HG02759 (cell line): ENCODE measurements at regions not wholly inside any gene's neighbourhood (a gene's known extent, or its start where the extent isn't known, plus 50 kb on each side); places are given as distances from the start of the nearest gene placed in this dataset.
"Not testable (repeated sequence)": the region's sequence is repeated elsewhere in the genome, so short reads cannot be mapped to it uniquely, and the experiment has no call there.

Experiments used
- ATAC-seq: cut with Tn5 transposase; IDR thresholded peaks from one replicate; pipeline ENCODE4 v1.9.1; 2021; ENCODE audit warnings: mild to moderate bottlenecking, moderate library complexity; ENCODE audit not compliant: unreplicated experiment

DNA sequence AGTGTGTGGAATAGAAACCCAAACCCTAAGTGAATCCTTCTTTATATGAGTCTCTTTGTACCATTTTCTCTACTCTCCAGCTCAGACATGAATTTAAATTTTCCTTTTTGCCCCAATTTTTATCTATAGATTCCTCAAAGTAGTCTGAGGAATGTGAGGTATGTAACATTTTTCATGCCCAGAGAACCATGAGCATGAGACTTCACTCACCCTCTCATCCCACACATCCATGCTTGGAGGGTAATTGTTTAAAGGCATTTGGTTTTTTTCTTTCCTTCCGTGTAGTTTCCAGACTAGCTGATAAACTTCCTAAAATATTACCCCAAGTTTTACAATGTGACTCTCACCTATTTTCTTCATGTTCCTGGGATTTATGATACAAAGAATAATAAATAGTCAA lies 2056.8 kb upstream of the CELF4 start:
- ATAC-seq = no peak

- no peak for ATAC-seq
Measured at GRCh38 chr18:39620551-39621168, 2055.1 kb upstream of the CELF4 start.

DNA sequence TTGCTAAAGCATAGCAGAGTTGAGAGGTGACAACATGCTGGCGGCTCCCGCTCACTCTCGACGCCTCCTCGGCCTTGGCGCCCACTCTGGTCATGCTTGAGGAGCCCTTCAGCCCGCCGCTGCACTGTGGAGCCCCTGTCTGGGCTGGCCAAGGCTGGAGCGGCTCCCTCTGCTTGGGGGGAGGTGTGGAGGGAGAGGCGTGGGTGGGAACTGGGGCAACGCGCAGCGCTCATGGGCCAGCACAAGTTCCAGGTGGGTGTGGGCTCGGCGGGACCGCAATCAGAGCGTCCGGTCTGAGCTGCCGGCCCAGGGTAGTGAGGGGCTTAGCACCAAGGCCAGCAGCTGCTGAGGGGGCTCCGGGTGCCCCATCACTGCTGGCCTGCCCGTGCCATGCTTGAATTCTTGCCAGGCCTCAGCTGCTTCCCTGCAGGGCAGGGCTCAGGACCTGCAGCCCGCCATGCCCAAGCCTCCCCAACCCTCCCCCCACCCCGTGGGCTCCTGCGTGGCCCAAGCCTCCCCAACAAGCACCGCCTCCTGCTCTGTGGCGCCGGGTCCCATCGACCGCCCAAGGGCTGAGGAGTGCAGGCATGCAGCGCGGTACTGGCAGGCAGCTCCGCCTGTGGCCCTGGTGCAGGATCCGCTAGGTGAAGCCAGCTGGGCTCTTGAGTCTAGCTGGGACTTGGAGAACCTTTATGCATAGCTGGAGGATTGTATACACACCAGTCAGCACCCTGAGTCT lies 2052.8 kb upstream of the CELF4 start:
- ATAC-seq = no peak

DNA sequence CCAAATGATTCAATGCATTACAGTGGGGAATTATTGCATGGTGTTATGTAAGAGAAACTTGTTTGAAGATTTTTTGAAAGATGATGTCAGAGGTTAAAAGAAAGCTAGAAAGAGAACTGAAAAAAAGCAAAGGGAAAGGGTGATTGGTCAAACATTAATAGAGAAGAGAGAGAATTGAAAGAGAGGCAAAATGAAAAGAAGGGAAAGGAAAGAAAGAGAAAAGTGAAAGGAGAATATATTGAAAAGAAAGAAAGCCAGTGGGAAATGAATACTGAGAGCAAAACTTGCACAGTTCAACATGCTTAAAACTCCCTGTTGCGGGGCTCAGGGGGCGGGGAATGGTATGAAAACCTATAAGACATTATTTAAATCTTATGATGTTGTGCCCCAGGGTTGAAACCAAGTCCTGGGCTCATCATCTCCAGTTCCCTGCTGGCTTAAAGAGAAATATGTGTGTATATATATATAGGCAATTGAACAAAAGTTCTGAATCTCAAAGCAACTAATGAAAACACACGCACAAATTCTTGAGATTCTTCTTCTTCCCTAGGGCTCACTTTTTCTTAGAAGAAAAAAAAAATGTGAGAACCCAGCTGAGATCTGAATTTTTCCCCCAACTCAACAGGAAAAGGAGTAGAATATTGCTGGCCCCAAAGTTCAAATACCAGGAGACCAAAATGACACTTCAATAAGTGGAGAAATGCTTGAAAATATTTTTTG lies 2045.9 kb upstream of the CELF4 start:
- no peak for ATAC-seq

DNA sequence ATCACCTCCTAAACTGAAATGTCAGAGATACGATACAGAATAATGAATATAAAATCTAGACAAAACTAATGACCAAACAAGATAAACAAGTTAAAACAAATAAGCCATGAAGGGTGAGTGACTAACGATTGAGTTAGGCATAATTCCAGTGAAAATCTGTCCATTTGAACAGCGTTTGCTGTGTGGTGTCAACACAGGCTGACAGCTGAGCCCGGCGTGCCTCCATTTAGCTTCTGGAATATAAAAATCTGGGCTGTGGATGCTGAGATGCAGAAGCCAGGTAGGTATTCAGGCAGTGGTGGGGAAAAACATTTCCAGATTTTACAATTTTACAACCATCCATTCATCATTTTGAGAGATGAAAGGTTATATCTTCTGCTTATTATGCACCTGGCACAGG lies 2041.4 kb upstream of the CELF4 start:
- no peak for ATAC-seq

GRCh38 chr18:39604836-39605235 lies 2039.2 kb upstream of the CELF4 start:
- ATAC-seq = no peak

DNA sequence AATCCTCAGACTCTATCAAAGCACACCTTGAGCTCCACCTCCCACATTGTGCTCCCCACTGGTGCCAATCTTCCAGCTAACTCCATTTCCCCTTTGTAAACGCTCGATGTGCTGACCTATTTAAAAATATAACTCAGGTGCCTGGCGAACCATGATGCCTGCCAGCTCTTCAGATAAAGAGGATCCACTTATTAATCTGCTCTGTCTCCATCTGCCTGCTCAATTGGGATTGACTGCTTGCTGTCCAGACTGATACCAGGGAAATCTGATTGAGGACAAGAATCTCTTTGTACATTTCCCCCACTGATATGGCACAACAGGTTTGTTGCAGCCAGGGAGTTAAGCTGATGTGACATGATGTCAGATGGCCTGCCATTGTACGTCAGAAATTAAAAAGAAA lies 2036.5 kb upstream of the CELF4 start:
- no peak for ATAC-seq

DNA sequence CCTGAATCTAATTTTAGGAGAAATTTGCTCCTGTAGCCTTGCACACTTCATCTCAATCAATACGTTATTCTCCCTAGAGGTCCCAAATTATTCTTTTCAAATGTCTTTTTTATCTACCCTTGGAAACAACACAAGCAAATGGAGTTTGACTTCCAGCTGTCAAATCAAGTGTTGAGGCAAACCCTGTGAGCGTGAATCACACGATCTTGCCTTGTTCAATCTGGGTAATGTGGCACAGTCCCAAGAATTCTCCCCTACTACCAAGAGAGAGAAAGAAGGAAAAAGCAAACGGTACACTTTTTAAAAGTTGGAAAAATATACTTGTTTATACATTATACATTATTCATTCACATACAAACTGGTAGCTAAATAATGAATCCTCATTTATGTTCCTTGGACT lies 2035.3 kb upstream of the CELF4 start:
- ATAC-seq = no peak

DNA sequence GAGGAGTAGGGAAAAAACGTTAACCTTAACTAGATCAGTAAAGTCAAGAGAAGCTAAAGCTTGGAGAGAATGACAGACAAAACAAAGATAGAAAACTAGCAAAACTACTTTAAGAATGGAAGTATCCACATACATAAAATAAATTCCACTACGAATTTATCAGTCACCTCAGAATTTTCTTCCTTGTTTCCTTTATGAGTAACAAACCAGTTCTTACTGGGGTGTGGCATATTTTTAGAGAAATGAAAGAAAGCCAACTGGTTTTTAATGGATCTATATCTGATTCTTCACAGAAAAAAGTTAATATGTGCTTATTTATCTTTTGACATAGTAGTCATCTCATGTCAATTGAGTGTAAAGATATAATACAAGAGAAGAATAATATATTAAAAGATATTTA lies 2033.7 kb upstream of the CELF4 start:
- no peak for ATAC-seq

DNA sequence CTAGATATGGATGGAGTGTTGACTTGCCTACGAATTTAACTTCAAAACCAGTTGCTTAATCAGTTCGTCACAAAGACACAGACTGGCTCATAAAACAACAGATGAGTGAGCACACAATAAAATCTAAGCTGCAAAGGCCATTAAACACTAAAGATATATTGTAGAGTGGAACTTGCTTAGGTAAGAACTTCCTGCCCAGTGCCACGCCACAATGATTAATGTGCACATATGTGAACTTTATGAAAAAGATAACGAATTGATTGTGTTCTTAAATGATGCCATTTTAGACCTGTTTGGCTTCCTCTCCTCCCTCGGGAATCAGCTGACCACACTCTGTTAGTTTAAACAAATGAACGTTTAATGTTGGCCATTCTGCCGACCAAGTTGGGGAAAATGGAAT lies 2031.3 kb upstream of the CELF4 start:
- ATAC-seq = no peak

DNA sequence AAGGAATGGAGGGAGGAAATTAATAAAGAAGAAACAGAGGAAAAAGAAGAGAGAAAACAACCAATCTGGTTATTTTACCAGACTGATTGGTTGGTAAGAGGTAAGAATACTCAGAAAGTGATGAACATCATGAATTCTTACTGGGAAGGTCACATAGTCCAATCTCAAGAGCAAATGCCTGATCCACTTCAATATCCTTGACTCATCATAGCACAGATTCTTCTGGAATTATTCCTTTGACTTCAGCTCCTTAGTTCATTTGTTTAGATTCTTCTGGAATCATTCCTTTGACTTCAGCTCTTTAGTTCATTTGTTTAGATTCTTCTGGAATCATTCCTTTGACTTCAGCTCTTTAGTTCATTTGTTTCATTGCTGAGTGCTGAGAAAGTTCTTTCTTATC lies 2030.6 kb upstream of the CELF4 start:
- ATAC-seq = no peak

DNA sequence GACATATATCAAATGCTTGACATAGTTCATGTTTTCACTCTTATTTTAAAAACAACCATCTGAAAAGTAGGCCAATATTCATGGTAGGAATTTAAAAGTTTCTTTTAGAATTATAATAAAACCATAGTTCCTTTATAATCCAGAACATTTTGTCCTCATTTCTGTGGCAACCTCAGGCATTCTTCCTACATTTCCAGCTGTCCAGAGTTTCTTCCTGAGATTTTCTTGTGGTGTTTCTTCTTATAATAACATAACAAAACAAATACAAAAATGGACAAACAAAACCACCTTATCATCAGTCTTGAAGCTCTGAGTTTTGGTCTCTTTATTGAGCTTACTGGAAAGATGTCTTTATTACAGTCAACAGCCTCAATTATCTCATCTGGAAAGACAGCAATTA lies 2028.6 kb upstream of the CELF4 start:
- ATAC-seq = no peak

- no peak for ATAC-seq
Measured at GRCh38 chr18:39591649-39592048, 2026.1 kb upstream of the CELF4 start.

- no peak for ATAC-seq
Measured at GRCh38 chr18:39589496-39589895, 2023.9 kb upstream of the CELF4 start.

DNA sequence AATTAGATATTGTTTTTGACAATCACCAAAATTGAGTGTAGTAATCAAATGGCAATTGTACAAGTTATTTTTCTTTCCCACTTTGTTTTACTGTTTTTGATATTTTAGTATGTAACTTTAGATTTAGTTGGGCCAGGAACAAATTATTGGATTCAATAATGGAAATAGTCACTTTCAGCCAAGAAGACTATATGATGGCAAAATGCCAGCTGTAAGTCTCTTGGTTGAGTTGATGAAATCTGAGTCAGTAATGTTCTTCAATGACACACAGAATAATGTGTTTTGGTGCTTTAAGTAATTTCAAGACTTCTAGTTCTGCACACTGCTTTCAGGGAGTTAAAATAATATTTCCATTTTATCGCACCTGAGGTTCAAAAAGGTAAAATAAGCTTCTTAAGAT lies 2022.0 kb upstream of the CELF4 start:
- no peak for ATAC-seq

- no peak for ATAC-seq
Measured at GRCh38 chr18:39586741-39587140, 2021.1 kb upstream of the CELF4 start.

GRCh38 chr18:39574897-39575296 lies 2009.3 kb upstream of the CELF4 start:
- ATAC-seq = no peak

DNA sequence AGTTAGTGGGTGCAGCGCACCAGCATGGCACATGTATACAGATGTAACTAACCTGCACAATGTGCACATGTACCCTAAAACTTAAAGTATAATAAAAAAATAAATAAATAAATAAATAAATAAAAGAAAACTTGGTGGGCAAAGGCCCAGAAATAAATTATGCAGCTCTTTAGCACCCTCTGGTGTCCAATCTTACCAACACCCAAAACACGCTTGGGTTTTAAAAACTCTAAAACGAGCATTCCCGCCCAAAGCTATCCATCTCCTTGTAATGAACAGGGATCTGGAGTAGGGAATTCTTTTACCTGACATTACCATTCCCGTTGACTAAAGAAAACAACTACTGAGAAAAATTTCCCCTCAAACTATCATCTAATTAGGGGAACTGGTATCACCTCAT lies 2005.9 kb upstream of the CELF4 start:
- no peak for ATAC-seq

DNA sequence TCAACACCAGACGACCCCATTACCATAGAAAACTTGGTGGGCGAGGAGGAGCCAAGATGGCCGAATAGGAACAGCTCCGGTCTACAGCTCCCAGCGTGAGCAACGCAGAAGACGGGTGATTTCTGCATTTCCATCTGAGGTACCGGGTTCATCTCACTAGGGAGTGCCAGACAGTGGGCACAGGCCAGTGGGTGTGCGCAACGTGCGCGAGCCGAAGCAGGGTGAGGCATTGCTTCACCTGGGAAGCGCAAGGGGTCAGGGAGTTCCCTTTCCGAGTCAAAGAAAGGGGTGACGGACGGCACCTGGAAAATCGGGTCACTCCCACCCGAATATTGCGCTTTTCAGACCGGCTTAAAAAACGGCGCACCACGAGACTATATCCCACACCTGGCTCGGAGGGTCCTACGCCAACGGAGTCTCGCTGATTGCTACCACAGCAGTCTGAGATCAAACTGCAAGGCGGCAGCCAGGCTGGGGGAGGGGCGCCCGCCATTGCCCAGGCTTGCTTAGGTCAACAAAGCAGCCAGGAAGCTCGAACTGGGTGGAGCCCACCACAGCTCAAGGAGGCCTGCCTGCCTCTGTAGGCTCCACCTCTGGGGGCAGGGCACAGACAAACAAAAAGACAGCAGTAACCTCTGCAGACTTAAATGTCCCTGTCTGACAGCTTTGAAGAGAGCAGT lies 2000.1 kb upstream of the CELF4 start:
- not testable (repeated sequence) for ATAC-seq

DNA sequence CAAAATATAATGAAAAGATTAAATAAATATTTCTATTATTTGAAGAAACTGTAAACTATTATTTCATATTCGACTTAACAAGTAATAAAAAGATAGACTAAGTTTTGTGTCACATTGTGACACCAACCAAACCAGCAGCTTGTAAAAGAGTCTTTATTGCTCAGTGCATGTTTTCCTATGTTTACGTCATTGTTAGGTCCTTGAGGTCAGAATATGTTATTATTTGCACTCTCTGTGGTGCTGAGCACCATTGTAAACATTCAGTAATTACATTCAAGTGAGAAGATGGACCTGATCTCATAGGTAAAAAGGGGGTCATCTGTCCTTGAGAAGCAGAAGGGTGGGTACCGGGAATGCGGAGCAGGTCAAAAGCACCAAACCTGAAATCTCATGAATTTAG lies 1999.1 kb upstream of the CELF4 start:
- no peak for ATAC-seq

DNA sequence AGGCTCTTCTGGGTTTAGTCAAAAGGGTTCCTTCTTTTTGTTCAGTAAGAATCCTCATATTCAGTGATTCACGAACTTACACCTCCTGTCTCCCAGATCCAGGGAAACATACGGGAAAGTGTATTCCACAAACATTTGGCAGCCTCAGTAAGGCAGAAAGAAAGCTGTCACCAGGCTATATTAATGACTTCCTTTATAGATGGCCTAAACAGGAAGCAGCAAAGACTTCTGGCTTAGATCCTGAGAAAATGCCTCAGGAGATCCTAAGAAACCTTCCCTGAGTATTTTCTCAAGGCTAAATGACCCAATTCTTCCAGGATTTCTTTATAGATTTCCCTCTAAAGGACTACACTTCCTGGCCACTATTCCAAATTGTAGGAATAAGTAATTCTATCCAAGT lies 1995.5 kb upstream of the CELF4 start:
- no peak for ATAC-seq

DNA sequence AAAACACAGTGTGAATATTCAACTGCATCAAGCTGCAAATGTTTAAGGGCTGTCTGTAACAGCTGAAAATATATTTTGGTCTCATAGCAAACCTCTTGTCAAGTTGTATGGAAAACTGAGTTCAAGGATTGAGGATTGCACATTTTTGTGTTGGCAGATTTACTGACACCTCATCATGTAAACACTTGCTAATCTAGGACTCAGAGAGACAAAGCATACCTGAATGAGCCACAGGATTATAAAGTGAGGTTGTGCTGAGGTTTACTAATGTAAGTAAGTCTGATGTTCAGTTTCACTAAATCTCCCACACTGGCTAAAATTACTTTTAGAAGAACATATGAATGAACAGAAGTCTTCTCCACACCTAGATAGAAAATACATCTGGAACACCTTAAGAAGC lies 1993.1 kb upstream of the CELF4 start:
- ATAC-seq = no peak
